ENCODE measurements at regions not wholly inside any gene's neighbourhood (a gene's known extent, or its start where the extent isn't known, plus 50 kb on each side); places are given as distances from the start of the nearest gene placed in this dataset.
A peak's percentile ranks its signal among the peaks of the same experiment; 100 is the strongest.

DNA sequence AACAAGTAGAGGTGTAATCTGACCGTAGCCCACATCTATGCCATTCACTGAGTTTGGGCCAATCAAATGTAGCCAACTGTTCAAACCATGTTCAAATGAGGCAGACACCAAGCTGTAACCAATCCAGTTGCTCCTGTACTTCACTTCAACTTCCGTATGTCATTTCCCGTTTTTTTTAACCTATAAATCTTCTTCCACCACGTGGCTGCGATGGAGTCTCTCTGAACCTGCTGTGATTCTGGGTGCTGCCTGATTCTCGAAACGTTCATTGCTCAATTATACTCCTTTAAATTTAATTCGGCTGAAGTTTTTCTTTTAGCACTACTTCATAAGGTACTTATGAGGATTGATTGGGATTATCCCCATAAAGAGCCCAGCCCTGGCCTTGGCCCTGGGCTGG is 179.7 kb downstream of the PIK3R1 start:
- DNase-seq (ENCODE audit: low read depth): no peak
- H3K4me3 ChIP-seq (ENCODE audit: low read depth, low read length): no peak overlapping the region
- TF ChIP-seq, protein P1, sequence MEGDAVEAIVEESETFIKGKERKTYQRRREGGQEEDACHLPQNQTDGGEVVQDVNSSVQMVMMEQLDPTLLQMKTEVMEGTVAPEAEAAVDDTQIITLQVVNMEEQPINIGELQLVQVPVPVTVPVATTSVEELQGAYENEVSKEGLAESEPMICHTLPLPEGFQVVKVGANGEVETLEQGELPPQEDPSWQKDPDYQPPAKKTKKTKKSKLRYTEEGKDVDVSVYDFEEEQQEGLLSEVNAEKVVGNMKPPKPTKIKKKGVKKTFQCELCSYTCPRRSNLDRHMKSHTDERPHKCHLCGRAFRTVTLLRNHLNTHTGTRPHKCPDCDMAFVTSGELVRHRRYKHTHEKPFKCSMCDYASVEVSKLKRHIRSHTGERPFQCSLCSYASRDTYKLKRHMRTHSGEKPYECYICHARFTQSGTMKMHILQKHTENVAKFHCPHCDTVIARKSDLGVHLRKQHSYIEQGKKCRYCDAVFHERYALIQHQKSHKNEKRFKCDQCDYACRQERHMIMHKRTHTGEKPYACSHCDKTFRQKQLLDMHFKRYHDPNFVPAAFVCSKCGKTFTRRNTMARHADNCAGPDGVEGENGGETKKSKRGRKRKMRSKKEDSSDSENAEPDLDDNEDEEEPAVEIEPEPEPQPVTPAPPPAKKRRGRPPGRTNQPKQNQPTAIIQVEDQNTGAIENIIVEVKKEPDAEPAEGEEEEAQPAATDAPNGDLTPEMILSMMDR (IDR thresholded peaks at IDR 0.05; ENCODE audit: control insufficient read depth, extremely low read depth, insufficient read depth): no peak

GRCh38 chr5:68395926-68396511 is 180.5 kb downstream of the PIK3R1 start:
- peak; percentile 67 for DNase-seq (ENCODE audit: low read depth)
- no peak overlapping the region for H3K4me3 ChIP-seq (ENCODE audit: low read depth, low read length)
- TF ChIP-seq, protein P1 (IDR thresholded peaks at IDR 0.05; ENCODE audit: control insufficient read depth, extremely low read depth, insufficient read depth): no peak

GRCh38 chr5:68396722-68397121 is 181.2 kb downstream of the PIK3R1 start:
- DNase-seq (ENCODE audit: low read depth): peak; percentile 79
- no peak overlapping the region for H3K4me3 ChIP-seq (ENCODE audit: low read depth, low read length)
- TF ChIP-seq, protein P1 (IDR thresholded peaks at IDR 0.05; ENCODE audit: control insufficient read depth, extremely low read depth, insufficient read depth): no peak

GRCh38 chr5:68398146-68398812 is 182.7 kb downstream of the PIK3R1 start:
- no peak for DNase-seq (ENCODE audit: low read depth)
- no peak overlapping the region for H3K4me3 ChIP-seq (ENCODE audit: low read depth, low read length)
- TF ChIP-seq, protein P1 (IDR thresholded peaks at IDR 0.05; ENCODE audit: control insufficient read depth, extremely low read depth, insufficient read depth): no peak

DNA sequence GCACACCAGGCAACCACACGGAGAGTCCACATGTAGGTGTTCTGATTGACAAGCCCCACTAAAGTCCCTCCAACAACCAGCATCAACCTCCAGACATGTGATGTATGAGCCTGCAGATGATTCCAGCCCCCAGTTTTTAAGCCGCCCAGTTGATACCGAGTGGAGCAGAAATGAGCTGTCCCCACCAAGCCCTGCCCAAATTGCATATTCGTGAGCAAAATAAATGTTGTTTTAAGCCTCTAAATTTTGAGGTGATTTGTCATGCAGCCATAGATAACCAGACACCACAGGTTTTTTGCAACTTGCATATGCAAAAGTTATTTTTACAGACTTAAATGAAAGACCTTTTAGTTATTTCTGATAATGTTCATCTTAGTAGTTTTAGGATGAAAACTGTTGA is 187.7 kb downstream of the PIK3R1 start:
- DNase-seq (ENCODE audit: low read depth): no peak
- H3K4me3 ChIP-seq (ENCODE audit: low read depth, low read length): no peak overlapping the region
- TF ChIP-seq, protein P1 (IDR thresholded peaks at IDR 0.05; ENCODE audit: control insufficient read depth, extremely low read depth, insufficient read depth): no peak

- no peak for DNase-seq (ENCODE audit: low read depth)
- TF ChIP-seq, protein P1 (IDR thresholded peaks at IDR 0.05; ENCODE audit: control insufficient read depth, extremely low read depth, insufficient read depth): no peak
- H3K4me3 ChIP-seq (ENCODE audit: low read depth, low read length): no peak overlapping the region
Measured at GRCh38 chr5:68404246-68404645, 188.7 kb downstream of the PIK3R1 start.
